ENCODE measurements at regions not wholly inside any gene's neighbourhood (a gene's known extent, or its start where the extent isn't known, plus 50 kb on each side); places are given as distances from the start of the nearest gene placed in this dataset.

- Mint-ChIP-seq H3K27ac (ENCODE audit: low read depth, unreplicated experiment) (no peak overlapping the region), H3K4me1 (ENCODE audit: insufficient read depth, unreplicated experiment) (peaks cover 6% of the 10 kb centered on the region), H3K27me3 (ENCODE audit: insufficient read depth, unreplicated experiment) (peaks cover 13% of the 10 kb centered on the region), H3K4me3 (ENCODE audit: unreplicated experiment) (no peak overlapping the region), H3K9me3 (ENCODE audit: unreplicated experiment) (no peaks in the 10 kb centered on the region), H3K36me3 (ENCODE audit: insufficient read depth, unreplicated experiment) (no peaks in the 10 kb centered on the region)
- ChIA-PET POLR2A (no interaction called here), CTCF (no interaction called here)
- no peak for DNase-seq (ENCODE audit: unreplicated experiment)
- BruUV-seq (replicated peaks): no TSS peak
- intact Hi-C loops (cut with micrococcal nuclease): no loop called here
- no peak for TF ChIP-seq CTCF (IDR thresholded peaks at IDR 0.05; ENCODE audit: unreplicated experiment)
Measured at GRCh38 chr6:168860341-168860740, 393.3 kb downstream of the THBS2 start.

GRCh38 chr6:168858926-168859325 is 394.7 kb downstream of the THBS2 start:
- no peak for TF ChIP-seq CTCF (IDR thresholded peaks at IDR 0.05; ENCODE audit: unreplicated experiment)
- H3K27me3 Mint-ChIP-seq (ENCODE audit: insufficient read depth, unreplicated experiment): no peaks in the 10 kb centered on the region
- ChIA-PET CTCF (no interaction called here), POLR2A (no interaction called here)
- no peaks in the 10 kb centered on the region for H3K36me3 Mint-ChIP-seq (ENCODE audit: insufficient read depth, unreplicated experiment)
- H3K4me1 Mint-ChIP-seq (ENCODE audit: insufficient read depth, unreplicated experiment): no peaks in the 10 kb centered on the region
- no peaks in the 10 kb centered on the region for H3K9me3 Mint-ChIP-seq (ENCODE audit: unreplicated experiment)
- no peak for DNase-seq (ENCODE audit: unreplicated experiment)
- no peak overlapping the region for H3K4me3 Mint-ChIP-seq (ENCODE audit: unreplicated experiment)
- BruUV-seq (replicated peaks): no TSS peak
- intact Hi-C loops (cut with micrococcal nuclease): no loop called here
- no peak overlapping the region for H3K27ac Mint-ChIP-seq (ENCODE audit: low read depth, unreplicated experiment)

- TF ChIP-seq CTCF (IDR thresholded peaks at IDR 0.05; ENCODE audit: unreplicated experiment): no peak
- ChIA-PET CTCF (interaction anchor here (0.7 kb wide), 2 partner anchors 49 to 240 kb away, joined by 3 read pairs; no protein-coding TSS in a partner anchor), POLR2A (no interaction called here)
- no peak overlapping the region for H3K4me3 Mint-ChIP-seq (ENCODE audit: unreplicated experiment)
- BruUV-seq (replicated peaks): no TSS peak
- H3K4me1 Mint-ChIP-seq (ENCODE audit: insufficient read depth, unreplicated experiment): no peaks in the 10 kb centered on the region
- no peaks in the 10 kb centered on the region for H3K36me3 Mint-ChIP-seq (ENCODE audit: insufficient read depth, unreplicated experiment)
- no peak for DNase-seq (ENCODE audit: unreplicated experiment)
- H3K27me3 Mint-ChIP-seq (ENCODE audit: insufficient read depth, unreplicated experiment): no peaks in the 10 kb centered on the region
- no peaks in the 10 kb centered on the region for H3K9me3 Mint-ChIP-seq (ENCODE audit: unreplicated experiment)
- intact Hi-C loops (cut with micrococcal nuclease): no loop called here
- no peak overlapping the region for H3K27ac Mint-ChIP-seq (ENCODE audit: low read depth, unreplicated experiment)
Measured at GRCh38 chr6:168856914-168857313, 396.7 kb downstream of the THBS2 start.

GRCh38 chr6:168852376-168852884 is 401.2 kb downstream of the THBS2 start:
- ChIA-PET CTCF (interaction anchor here (0.6 to 1.7 kb wide), 2 partner anchors 482 to 1378 kb away, joined by 4 read pairs; no protein-coding TSS in a partner anchor), POLR2A (no interaction called here)
- no peaks in the 10 kb centered on the region for H3K27me3 Mint-ChIP-seq (ENCODE audit: insufficient read depth, unreplicated experiment)
- H3K36me3 Mint-ChIP-seq (ENCODE audit: insufficient read depth, unreplicated experiment): no peaks in the 10 kb centered on the region
- TF ChIP-seq CTCF (IDR thresholded peaks at IDR 0.05; ENCODE audit: unreplicated experiment): no peak
- intact Hi-C loops (cut with micrococcal nuclease): no loop called here
- no TSS peak for BruUV-seq (replicated peaks)
- H3K27ac Mint-ChIP-seq (ENCODE audit: low read depth, unreplicated experiment): no peak overlapping the region
- no peak for DNase-seq (ENCODE audit: unreplicated experiment)
- H3K4me3 Mint-ChIP-seq (ENCODE audit: unreplicated experiment): peak overlapping the region; percentile 62
- H3K4me1 Mint-ChIP-seq (ENCODE audit: insufficient read depth, unreplicated experiment): peaks cover 5% of the 10 kb centered on the region
- H3K9me3 Mint-ChIP-seq (ENCODE audit: unreplicated experiment): no peaks in the 10 kb centered on the region

Measured in MCF 10A (cell line).